ENCODE measurements at regions not wholly inside any gene's neighbourhood (a gene's known extent, or its start where the extent isn't known, plus 50 kb on each side); places are given as distances from the start of the nearest gene placed in this dataset.
"Not testable (repeated sequence)": the region's sequence is repeated elsewhere in the genome, so short reads cannot be mapped to it uniquely, and the experiment has no call there.

DNA sequence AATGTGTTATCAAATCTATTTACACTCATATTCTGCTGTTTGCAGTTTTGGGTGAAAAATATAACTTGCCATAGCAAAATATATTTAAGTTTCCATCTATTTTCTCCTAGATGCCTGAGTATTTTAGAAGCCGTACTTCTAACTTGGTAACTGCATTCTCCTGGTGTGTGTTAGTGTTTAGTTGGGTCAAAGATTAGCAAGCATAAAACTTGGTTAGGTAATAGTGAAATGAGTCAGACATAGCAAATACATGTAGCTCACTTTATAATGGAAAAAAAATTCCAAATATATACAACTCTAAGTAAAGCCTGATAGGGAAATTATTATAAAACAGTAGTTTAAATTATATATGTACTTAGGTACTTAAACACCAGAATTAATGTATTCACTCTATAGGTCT lies 640.7 kb upstream of the ST8SIA4 start:
- no peaks in the 10 kb centered on the region for H3K27me3 ChIP-seq (replicated peaks; ENCODE audit: control insufficient read depth, insufficient read depth, low read length)
- no peak for DNase-seq (ENCODE audit: extremely low read depth, insufficient read length)
- no peak for TF ChIP-seq CTCF (IDR thresholded peaks at IDR 0.05; ENCODE audit: insufficient read depth, low read length, poor library complexity, severe bottlenecking)
- no peak overlapping the region for H3K4me3 ChIP-seq (replicated peaks; ENCODE audit: low read depth, low read length)
- H3K36me3 ChIP-seq (ENCODE audit: control insufficient read depth, insufficient read depth, low read length), result no peaks in the 10 kb centered on the region

DNA sequence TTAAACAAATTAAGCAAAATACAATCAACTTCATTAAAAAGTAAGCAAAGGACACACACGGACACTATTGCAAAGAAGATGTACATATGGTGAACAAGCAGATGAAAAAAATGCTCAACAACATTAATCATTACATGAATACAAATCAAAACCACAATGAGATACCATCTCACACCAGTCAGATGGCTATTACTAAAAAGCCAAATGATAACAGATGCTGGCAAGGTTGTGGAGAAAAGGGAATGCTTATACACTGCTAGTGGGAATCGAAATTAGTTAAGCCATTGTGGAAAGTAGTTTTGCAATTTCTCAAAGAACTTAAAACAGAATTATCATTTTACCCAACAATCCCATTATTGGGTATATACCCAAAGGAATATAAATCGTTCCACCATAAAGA lies 636.2 kb upstream of the ST8SIA4 start:
- H3K4me3 ChIP-seq (replicated peaks; ENCODE audit: low read depth, low read length), result no peak overlapping the region
- no peaks in the 10 kb centered on the region for H3K27me3 ChIP-seq (replicated peaks; ENCODE audit: control insufficient read depth, insufficient read depth, low read length)
- no peak for DNase-seq (ENCODE audit: extremely low read depth, insufficient read length)
- TF ChIP-seq CTCF (IDR thresholded peaks at IDR 0.05; ENCODE audit: insufficient read depth, low read length, poor library complexity, severe bottlenecking), result no peak
- H3K36me3 ChIP-seq (ENCODE audit: control insufficient read depth, insufficient read depth, low read length), result no peaks in the 10 kb centered on the region

GRCh38 chr5:101535626-101536025 lies 632.5 kb upstream of the ST8SIA4 start:
- no peaks in the 10 kb centered on the region for H3K36me3 ChIP-seq (ENCODE audit: control insufficient read depth, insufficient read depth, low read length)
- H3K4me3 ChIP-seq (replicated peaks; ENCODE audit: low read depth, low read length), result no peak overlapping the region
- no peak for TF ChIP-seq CTCF (IDR thresholded peaks at IDR 0.05; ENCODE audit: insufficient read depth, low read length, poor library complexity, severe bottlenecking)
- H3K27me3 ChIP-seq (replicated peaks; ENCODE audit: control insufficient read depth, insufficient read depth, low read length), result no peaks in the 10 kb centered on the region
- DNase-seq (ENCODE audit: extremely low read depth, insufficient read length), result no peak

DNA sequence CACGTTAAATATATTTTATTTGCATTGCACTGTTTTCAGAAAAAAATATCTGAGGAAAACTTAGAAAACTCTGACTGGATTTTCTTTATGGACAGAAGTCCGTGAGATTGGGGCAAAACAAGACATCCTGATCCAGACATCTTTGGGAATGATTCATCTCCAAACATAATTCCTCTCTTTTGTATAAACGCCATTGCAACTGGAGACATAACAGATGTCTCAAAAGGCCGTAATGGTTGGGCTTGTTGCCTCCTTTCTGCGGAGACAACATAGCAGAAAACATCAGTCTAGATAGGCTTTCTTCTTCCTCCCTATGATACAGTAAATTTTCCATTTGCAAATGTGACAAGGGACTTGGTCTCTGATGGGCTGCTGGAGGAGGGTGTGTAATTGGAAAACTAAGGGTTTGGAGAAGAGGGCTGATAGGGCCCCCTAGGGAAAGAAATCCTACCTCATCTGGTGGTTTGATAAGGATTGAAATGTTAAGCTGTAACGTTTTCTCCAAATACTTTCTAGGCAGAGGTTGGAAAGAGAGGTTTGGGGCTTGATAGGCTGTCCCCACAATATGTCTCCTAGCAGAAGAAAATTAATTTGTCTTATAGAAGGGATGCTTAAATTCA lies 631.5 kb upstream of the ST8SIA4 start:
- no peak overlapping the region for H3K4me3 ChIP-seq (replicated peaks; ENCODE audit: low read depth, low read length)
- no peaks in the 10 kb centered on the region for H3K27me3 ChIP-seq (replicated peaks; ENCODE audit: control insufficient read depth, insufficient read depth, low read length)
- no peak for TF ChIP-seq CTCF (IDR thresholded peaks at IDR 0.05; ENCODE audit: insufficient read depth, low read length, poor library complexity, severe bottlenecking)
- H3K36me3 ChIP-seq (ENCODE audit: control insufficient read depth, insufficient read depth, low read length), result no peaks in the 10 kb centered on the region
- DNase-seq (ENCODE audit: extremely low read depth, insufficient read length), result no peak

DNA sequence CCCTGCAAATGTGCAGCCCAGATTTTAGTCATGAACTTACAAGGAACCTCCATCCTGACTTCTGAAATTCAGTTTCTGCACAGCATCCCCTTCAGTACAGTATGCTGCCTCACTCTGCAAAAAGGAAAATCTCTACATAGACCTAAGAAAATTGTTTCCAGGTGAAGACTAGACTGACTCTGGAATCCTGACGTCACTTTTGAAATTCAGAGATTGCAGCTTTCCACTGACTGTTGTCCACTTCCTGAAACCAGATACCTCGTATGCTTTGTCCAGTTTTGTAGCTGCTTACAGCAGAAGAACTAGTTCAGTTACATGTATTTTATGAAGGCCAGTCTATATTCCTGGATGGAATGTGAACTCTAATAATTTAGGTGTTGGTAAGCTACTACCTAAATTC lies 629.3 kb upstream of the ST8SIA4 start:
- H3K36me3 ChIP-seq (ENCODE audit: control insufficient read depth, insufficient read depth, low read length), result no peaks in the 10 kb centered on the region
- TF ChIP-seq CTCF (IDR thresholded peaks at IDR 0.05; ENCODE audit: insufficient read depth, low read length, poor library complexity, severe bottlenecking), result no peak
- no peak overlapping the region for H3K4me3 ChIP-seq (replicated peaks; ENCODE audit: low read depth, low read length)
- no peak for DNase-seq (ENCODE audit: extremely low read depth, insufficient read length)
- H3K27me3 ChIP-seq (replicated peaks; ENCODE audit: control insufficient read depth, insufficient read depth, low read length), result no peaks in the 10 kb centered on the region

GRCh38 chr5:101531026-101531425 lies 627.9 kb upstream of the ST8SIA4 start:
- no peaks in the 10 kb centered on the region for H3K36me3 ChIP-seq (ENCODE audit: control insufficient read depth, insufficient read depth, low read length)
- no peak overlapping the region for H3K4me3 ChIP-seq (replicated peaks; ENCODE audit: low read depth, low read length)
- TF ChIP-seq CTCF (IDR thresholded peaks at IDR 0.05; ENCODE audit: insufficient read depth, low read length, poor library complexity, severe bottlenecking), result no peak
- no peaks in the 10 kb centered on the region for H3K27me3 ChIP-seq (replicated peaks; ENCODE audit: control insufficient read depth, insufficient read depth, low read length)
- no peak for DNase-seq (ENCODE audit: extremely low read depth, insufficient read length)

DNA sequence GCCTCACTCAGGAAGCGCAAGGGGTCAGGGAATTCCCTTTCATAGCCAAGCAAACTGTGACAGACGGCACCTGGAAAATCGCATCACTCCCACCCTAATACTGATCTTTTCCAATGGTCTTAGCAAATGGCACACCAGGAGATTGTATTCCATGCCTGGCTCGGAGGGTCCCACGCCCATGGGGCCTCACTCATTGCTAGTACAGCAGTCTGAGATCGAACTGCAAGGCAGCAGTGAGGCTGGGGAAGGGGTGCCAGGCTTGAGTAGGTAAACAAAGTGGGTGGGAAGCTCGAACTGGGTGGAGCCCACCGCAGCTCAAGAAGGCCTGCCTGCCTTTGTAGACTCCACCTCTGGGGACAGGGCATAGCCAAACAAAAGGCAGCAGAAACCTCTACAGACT lies 626.0 kb upstream of the ST8SIA4 start:
- not testable (repeated sequence) for DNase-seq (ENCODE audit: extremely low read depth, insufficient read length); H3K27me3 ChIP-seq (replicated peaks; ENCODE audit: control insufficient read depth, insufficient read depth, low read length); H3K4me3 ChIP-seq (replicated peaks; ENCODE audit: low read depth, low read length); H3K36me3 ChIP-seq (ENCODE audit: control insufficient read depth, insufficient read depth, low read length)

Data from GM06990 (cell line).